Endothelial cell of umbilical vein (primary cell): ENCODE measurements at regions not wholly inside any gene's neighbourhood (a gene's known extent, or its start where the extent isn't known, plus 50 kb on each side); places are given as distances from the start of the nearest gene placed in this dataset.

Experiments used
- BruUV-seq: library from RNA; stranded (reverse); fragments of 400-500 nt; replicated peaks from 2 replicates; lab custom pipeline; 2021; lab: Mats Ljungman, UMichigan
- CTCF ChIA-PET: fragments of 300-600, 350-600 bp; sonication (Branson Sonifier 250); formaldehyde crosslinking; loops from one replicate; lab custom pipeline; 2021; ENCODE audit warnings: antibody characterized with exemption, inconsistent platforms; lab: Charles Lee
- POLR2A ChIA-PET: fragments of 300-600, 350-600 bp; sonication (Branson Sonifier 250); formaldehyde crosslinking; loops from one replicate; lab custom pipeline; 2021; ENCODE audit warnings: antibody characterized with exemption, inconsistent platforms; lab: Charles Lee
- DNase-seq: peaks from one replicate; pipeline ENCODE4 v3.0.0-alpha.2; 2011; ENCODE audit warnings: low read depth, low spot score
- FAIRE-seq: peaks from 2 replicates; lab custom pipeline; 2011; peaks lifted over from hg19 to GRCh38; lab: Jason Lieb, UNC
- H2AFZ ChIP-seq: 2 replicates; pipeline ENCODE4 v1.6.0; 2012; ENCODE audit warnings: low read depth, low read length, control low read depth, inconsistent platforms
- H3K27ac ChIP-seq: 2 replicates; pipeline ENCODE4 v1.5.1; 2011; ENCODE audit warnings: low read depth, mild to moderate bottlenecking, control low read depth, low read length, moderate library complexity; ENCODE audit not compliant: insufficient read depth
- H3K27me3 ChIP-seq, 2 experiments: 2 replicates each; pipeline versions ENCODE4 v1.6.0 to v1.6.1; 2011; ENCODE audit warnings: low read length in 2 of 2, mixed read lengths in 1 of 2; ENCODE audit not compliant: control insufficient read depth in 2 of 2, insufficient read depth in 2 of 2
- H3K36me3 ChIP-seq, 2 experiments: 2 replicates in 1 of 2; 3 replicates in 1 of 2; pipeline ENCODE4 v1.5.1; 2011; ENCODE audit warnings: low read length in 2 of 2, mild to moderate bottlenecking in 1 of 2, moderate library complexity in 1 of 2; ENCODE audit not compliant: control insufficient read depth in 2 of 2, insufficient read depth in 2 of 2; ENCODE audit errors: extremely low read depth in 1 of 2
- H3K4me1 ChIP-seq: 3 replicates; pipeline ENCODE4 v1.5.1; 2011; ENCODE audit warnings: mild to moderate bottlenecking, low read length; ENCODE audit not compliant: control insufficient read depth, insufficient read depth; ENCODE audit errors: extremely low read depth
- H3K4me2 ChIP-seq: 2 replicates; pipeline ENCODE4 v1.6.1; 2011; ENCODE audit warnings: low read length, control low read depth, mixed read lengths; ENCODE audit not compliant: insufficient read depth
- H3K4me3 ChIP-seq, 3 experiments: fragments of 200-600 bp in 1 of 3; sonication (generic), shearing (Covaris generic) in 1 of 3; replicated peaks in 1 of 3; 2 replicates each; pipeline ENCODE4 v1.5.1; 2011 to 2016; ENCODE audit warnings: control low read depth in 3 of 3, low read length in 3 of 3, mild to moderate bottlenecking in 2 of 3, inconsistent platforms in 1 of 3, low read depth in 1 of 3, moderate library complexity in 1 of 3; ENCODE audit not compliant: insufficient read depth in 1 of 3
- H3K79me2 ChIP-seq: 2 replicates; pipeline ENCODE4 v1.6.0; 2012; ENCODE audit warnings: low read length, inconsistent platforms; ENCODE audit not compliant: control insufficient read depth, insufficient read depth
- H3K9ac ChIP-seq: replicated peaks from 2 replicates; pipeline ENCODE3; 2011; ENCODE audit warnings: low read length, control low read depth; ENCODE audit not compliant: insufficient read depth; ENCODE audit errors: extremely low read depth
- H3K9me1 ChIP-seq: replicated peaks from 3 replicates; pipeline ENCODE4 v1.6.0; 2011; ENCODE audit warnings: mild to moderate bottlenecking, low read length; ENCODE audit not compliant: control insufficient read depth, insufficient read depth; ENCODE audit errors: extremely low read depth
- H3K9me3 ChIP-seq: replicated peaks from 2 replicates; pipeline ENCODE4 v1.5.1; 2012; ENCODE audit warnings: low read length, inconsistent platforms; ENCODE audit not compliant: control insufficient read depth, insufficient read depth
- H4K20me1 ChIP-seq: replicated peaks from 2 replicates; pipeline ENCODE3; 2011; ENCODE audit warnings: mild to moderate bottlenecking, low read length; ENCODE audit not compliant: control insufficient read depth, insufficient read depth; ENCODE audit errors: extremely low read depth
- EZH2 ChIP-seq: IDR thresholded peaks from 2 replicates; pipeline ENCODE4 v1.6.1; 2012; ENCODE audit warnings: borderline replicate concordance, low read depth, mild to moderate bottlenecking, moderate library complexity, low read length, inconsistent platforms; ENCODE audit not compliant: severe bottlenecking
- FOS ChIP-seq: IDR thresholded peaks from 2 replicates; pipeline ENCODE4 v1.6.1; 2011; ENCODE audit warnings: mild to moderate bottlenecking, low read length, moderate library complexity, borderline replicate concordance; ENCODE audit not compliant: insufficient read depth
- GATA2 ChIP-seq: IDR thresholded peaks from 2 replicates; pipeline ENCODE4 v1.7.0; 2011; ENCODE audit warnings: low read depth, mild to moderate bottlenecking, moderate library complexity, mixed read lengths, low read length; ENCODE audit not compliant: insufficient read length, insufficient read depth
- JUN ChIP-seq: IDR thresholded peaks from 2 replicates; pipeline ENCODE4 v1.6.1; 2011; ENCODE audit warnings: borderline replicate concordance, low read depth; ENCODE audit not compliant: insufficient read length, insufficient read depth
- MYC ChIP-seq: IDR thresholded peaks from one replicate; pipeline ENCODE4 v1.6.1; 2011; ENCODE audit warnings: mild to moderate bottlenecking, low read depth, low read length
- POLR2A ChIP-seq: IDR thresholded peaks from 2 replicates; pipeline ENCODE4 v1.6.1; 2012; ENCODE audit warnings: low read depth, mild to moderate bottlenecking, control low read depth, low read length
- POLR2AphosphoS5 ChIP-seq: IDR thresholded peaks from 2 replicates; pipeline ENCODE4 v1.6.1; 2012; ENCODE audit warnings: low read depth, mild to moderate bottlenecking, control low read depth, low read length, moderate library complexity; ENCODE audit not compliant: insufficient read depth
- dilution Hi-C: fragments of 300-500 bp; cut with MboI; formaldehyde crosslinking; loops from one replicate; pipeline ENCODE4 v1.15.0; 2019; ENCODE audit warnings: low sequenced_read_pairs; ENCODE audit not compliant: extremely low pct_ligation_motif_present
- intact Hi-C: fragments of 100-400 bp; cut with micrococcal nuclease; formaldehyde crosslinking; loops from one replicate; pipeline ENCODE4 v1.10.0; 2022
- TF ChIP-seq, protein P1 (sequence below), 2 donors: IDR thresholded peaks; 1 replicate in 1 of 2; 2 replicates in 1 of 2; pipeline ENCODE4 v1.5.1; 2011; ENCODE audit warnings: low read length in 2 of 2, mild to moderate bottlenecking in 2 of 2, moderate library complexity in 2 of 2, control low read depth in 1 of 2, inconsistent platforms in 1 of 2, low read depth in 1 of 2; ENCODE audit not compliant: insufficient read depth in 1 of 2; ENCODE audit errors: extremely low read depth in 1 of 2
- TF ChIP-seq, protein P2 (sequence below): IDR thresholded peaks from 2 replicates; pipeline ENCODE4 v1.6.1; 2011; ENCODE audit not compliant: insufficient read depth, insufficient read length

DNA sequence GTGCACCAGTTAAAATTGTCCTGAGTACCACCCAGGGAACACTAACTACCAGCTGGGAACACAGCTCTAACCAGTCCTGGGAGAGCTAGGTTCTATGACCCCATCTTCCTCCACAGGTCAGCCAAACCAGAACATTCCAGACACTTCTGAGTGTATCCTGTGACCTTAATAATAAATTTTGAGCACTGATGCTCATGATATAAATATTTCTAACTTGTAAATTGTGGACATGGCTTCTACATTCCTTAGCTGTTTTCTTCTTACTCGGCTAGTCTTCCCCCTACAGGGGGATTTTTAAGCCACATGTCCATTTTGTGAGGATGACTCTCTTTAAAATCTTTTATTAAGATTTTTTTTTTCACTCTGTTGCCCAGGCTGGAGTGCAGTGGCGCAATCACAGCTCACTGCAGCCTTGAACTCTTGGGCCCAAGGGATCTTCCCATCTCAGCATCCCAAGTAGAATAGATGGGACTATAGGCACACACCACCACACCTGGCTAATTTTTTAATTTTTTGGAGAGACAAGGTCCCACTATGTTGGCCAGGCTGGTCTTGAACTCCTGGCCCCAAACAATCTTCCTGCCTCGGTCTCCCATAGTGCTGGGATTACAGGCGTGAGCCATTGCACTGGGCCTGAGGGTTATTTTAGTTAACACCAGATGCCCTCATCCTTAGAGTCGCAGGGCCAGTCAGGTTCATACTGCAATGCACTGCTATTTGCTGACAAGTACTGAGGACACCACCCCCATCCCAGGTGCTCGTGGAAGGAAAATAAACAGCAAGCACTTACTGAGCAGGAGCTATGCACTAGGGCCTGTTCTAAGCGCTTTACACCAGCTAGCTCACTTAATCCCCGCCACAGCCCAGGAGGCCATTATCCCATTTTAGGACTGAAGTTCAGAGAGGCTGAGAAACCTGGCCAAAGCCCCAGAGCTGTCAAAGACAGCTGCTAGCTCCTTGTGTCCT lies 142.6 kb upstream of the NCOR2 start:
- no peak for DNase-seq
- Histone ChIP-seq H3K27ac (no peak overlapping the region), H3K36me3 (no peaks in the 10 kb centered on the region), H3K27me3 (no peaks in the 10 kb centered on the region), H4K20me1 (no peaks in the 10 kb centered on the region), H3K9ac (no peak overlapping the region), H3K4me3 (no peak overlapping the region), H2AFZ (no peak overlapping the region), H3K9me1 (no peaks in the 10 kb centered on the region), H3K79me2 (no peaks in the 10 kb centered on the region), H3K4me1 (peaks cover 17% of the 10 kb centered on the region), H3K9me3 (no peaks in the 10 kb centered on the region), H3K4me2 (no peak overlapping the region)
- no peak for TF ChIP-seq EZH2
- no peak for TF ChIP-seq MYC
- TF ChIP-seq, protein P1, sequence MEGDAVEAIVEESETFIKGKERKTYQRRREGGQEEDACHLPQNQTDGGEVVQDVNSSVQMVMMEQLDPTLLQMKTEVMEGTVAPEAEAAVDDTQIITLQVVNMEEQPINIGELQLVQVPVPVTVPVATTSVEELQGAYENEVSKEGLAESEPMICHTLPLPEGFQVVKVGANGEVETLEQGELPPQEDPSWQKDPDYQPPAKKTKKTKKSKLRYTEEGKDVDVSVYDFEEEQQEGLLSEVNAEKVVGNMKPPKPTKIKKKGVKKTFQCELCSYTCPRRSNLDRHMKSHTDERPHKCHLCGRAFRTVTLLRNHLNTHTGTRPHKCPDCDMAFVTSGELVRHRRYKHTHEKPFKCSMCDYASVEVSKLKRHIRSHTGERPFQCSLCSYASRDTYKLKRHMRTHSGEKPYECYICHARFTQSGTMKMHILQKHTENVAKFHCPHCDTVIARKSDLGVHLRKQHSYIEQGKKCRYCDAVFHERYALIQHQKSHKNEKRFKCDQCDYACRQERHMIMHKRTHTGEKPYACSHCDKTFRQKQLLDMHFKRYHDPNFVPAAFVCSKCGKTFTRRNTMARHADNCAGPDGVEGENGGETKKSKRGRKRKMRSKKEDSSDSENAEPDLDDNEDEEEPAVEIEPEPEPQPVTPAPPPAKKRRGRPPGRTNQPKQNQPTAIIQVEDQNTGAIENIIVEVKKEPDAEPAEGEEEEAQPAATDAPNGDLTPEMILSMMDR (IDR thresholded peaks at IDR 0.05; ENCODE audit: extremely low read depth in 1 of 2, insufficient read depth in 1 of 2, low read depth in 1 of 2, low read length in 2 of 2) = no peak
- TF ChIP-seq GATA2 = no peak
- no peak for TF ChIP-seq FOS
- TF ChIP-seq POLR2A = no peak
- TF ChIP-seq JUN = no peak
- TF ChIP-seq POLR2AphosphoS5 = no peak
- TF ChIP-seq, protein P2, sequence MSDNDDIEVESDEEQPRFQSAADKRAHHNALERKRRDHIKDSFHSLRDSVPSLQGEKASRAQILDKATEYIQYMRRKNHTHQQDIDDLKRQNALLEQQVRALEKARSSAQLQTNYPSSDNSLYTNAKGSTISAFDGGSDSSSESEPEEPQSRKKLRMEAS = no peak
- ChIA-PET POLR2A (no interaction called here), CTCF (interaction anchor here (0.7 to 2.1 kb wide), 13 partner anchors 9 to 678 kb away, joined by 3 to 7 read pairs (median 4); no protein-coding TSS in a partner anchor)
- intact Hi-C loops = no loop called here
- dilution Hi-C loops = no loop called here
- FAIRE-seq = no peak
- no TSS peak for BruUV-seq
